IPS-20b (cell line): ENCODE measurements at regions not wholly inside any gene's neighbourhood (a gene's known extent, or its start where the extent isn't known, plus 50 kb on each side); places are given as distances from the start of the nearest gene placed in this dataset.
"Not testable (repeated sequence)": the region's sequence is repeated elsewhere in the genome, so short reads cannot be mapped to it uniquely, and the experiment has no call there.

Source experiments
- H3K27ac ChIP-seq: one replicate; pipeline ENCODE4 v1.5.1; 2013; ENCODE audit warnings: low read length
- H3K27me3 ChIP-seq: 2 replicates; pipeline ENCODE4 v1.6.1; 2013; ENCODE audit warnings: mild to moderate bottlenecking, low read length, inconsistent platforms; ENCODE audit not compliant: insufficient read depth
- H3K36me3 ChIP-seq: 2 replicates; pipeline ENCODE4 v1.6.1; 2013; ENCODE audit warnings: low read depth, mild to moderate bottlenecking, inconsistent platforms, low read length, moderate library complexity; ENCODE audit not compliant: insufficient read depth
- H3K4me1 ChIP-seq: 2 replicates; pipeline ENCODE4 v1.6.1; 2013; ENCODE audit warnings: mild to moderate bottlenecking, control low read depth, inconsistent platforms, low read length, moderate library complexity; ENCODE audit not compliant: insufficient read depth
- H3K4me3 ChIP-seq: 2 replicates; pipeline ENCODE4 v1.5.1; 2013; ENCODE audit warnings: mild to moderate bottlenecking, low read length, inconsistent platforms
- H3K9ac ChIP-seq: 2 replicates; pipeline ENCODE4 v1.6.1; 2013; ENCODE audit warnings: low read depth, mild to moderate bottlenecking, inconsistent platforms, low read length, moderate library complexity
- H3K9me3 ChIP-seq: 2 replicates; pipeline ENCODE4 v1.6.1; 2013; ENCODE audit warnings: mild to moderate bottlenecking, low read depth, low read length, inconsistent platforms; ENCODE audit not compliant: insufficient read depth

GRCh38 chr11:97525273-97525672 lies 1135.5 kb downstream of the JRKL start:
- Histone ChIP-seq H3K9ac (no peak overlapping the region), H3K27me3 (no peaks in the 10 kb centered on the region), H3K4me3 (no peak overlapping the region), H3K27ac (no peak overlapping the region), H3K9me3 (no peaks in the 10 kb centered on the region), H3K36me3 (no peaks in the 10 kb centered on the region), H3K4me1 (no peaks in the 10 kb centered on the region)

- Histone ChIP-seq H3K27me3 (no peaks in the 10 kb centered on the region), H3K9me3 (no peaks in the 10 kb centered on the region; the same call in 1 of the 2 replicates), H3K9ac (no peak overlapping the region), H3K27ac (no peak overlapping the region), H3K36me3 (no peaks in the 10 kb centered on the region), H3K4me1 (no peaks in the 10 kb centered on the region), H3K4me3 (no peak overlapping the region)
Measured at GRCh38 chr11:97537407-97538150, 1147.8 kb downstream of the JRKL start.

DNA sequence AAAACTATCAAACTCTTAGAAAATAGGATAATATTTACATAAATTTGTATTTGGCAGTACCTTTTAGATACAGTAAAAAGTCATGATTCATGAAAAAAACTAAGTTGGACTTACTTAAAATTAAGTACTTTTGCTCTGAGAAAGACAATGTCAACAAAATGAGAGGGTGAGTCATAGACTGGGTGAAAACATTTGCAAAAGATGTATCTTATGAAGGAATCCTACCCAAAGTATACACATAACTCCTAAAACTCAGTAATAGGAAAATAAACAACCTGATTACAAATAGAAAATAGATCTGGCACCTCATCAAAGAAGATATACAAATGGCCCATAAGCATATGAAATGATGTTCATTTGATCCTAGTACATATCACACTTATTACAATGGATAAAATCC lies 1154.6 kb downstream of the JRKL start:
- peaks cover 8% of the 10 kb centered on the region; the same call in 1 of the 2 replicates for H3K4me1 ChIP-seq
- H3K36me3 ChIP-seq: no peaks in the 10 kb centered on the region
- H3K9ac ChIP-seq: no peak overlapping the region
- H3K27ac ChIP-seq: no peak overlapping the region
- H3K9me3 ChIP-seq: no peaks in the 10 kb centered on the region
- no peaks in the 10 kb centered on the region for H3K27me3 ChIP-seq
- no peak overlapping the region for H3K4me3 ChIP-seq

DNA sequence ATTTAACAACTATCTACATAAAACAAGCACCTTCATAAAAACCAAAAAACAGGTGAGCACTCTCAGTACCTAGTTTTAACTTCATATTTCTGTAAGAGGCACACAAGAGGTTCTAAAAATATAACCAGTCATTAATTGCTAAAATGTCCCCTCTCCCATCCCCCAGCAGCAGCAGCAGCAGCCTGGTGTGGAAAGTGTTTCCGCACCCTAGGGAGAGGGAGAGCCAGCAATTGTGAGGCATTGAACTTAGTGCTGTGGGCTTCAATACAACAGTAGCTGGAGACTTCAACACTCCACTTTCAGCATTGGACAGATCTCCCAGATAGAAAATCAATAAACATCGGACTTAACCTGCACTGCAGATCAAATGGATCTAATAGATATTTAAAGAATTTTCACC lies 1158.5 kb downstream of the JRKL start:
- Histone ChIP-seq H3K4me3 (0 out of 2 replicates have a peak overlapping the region, but pooled peaks have one; percentile 5), H3K9me3 (no peaks in the 10 kb centered on the region), H3K9ac (peak overlapping the region; percentile 11; the same call in 1 of the 2 replicates), H3K36me3 (no peaks in the 10 kb centered on the region), H3K27ac (no peak overlapping the region), H3K4me1 (peaks cover 8% of the 10 kb centered on the region; the same call in 1 of the 2 replicates), H3K27me3 (no peaks in the 10 kb centered on the region)

- no peaks in the 10 kb centered on the region for H3K36me3 ChIP-seq
- no peaks in the 10 kb centered on the region for H3K27me3 ChIP-seq
- no peaks in the 10 kb centered on the region for H3K4me1 ChIP-seq
- no peak overlapping the region for H3K27ac ChIP-seq
- no peaks in the 10 kb centered on the region for H3K9me3 ChIP-seq
- H3K4me3 ChIP-seq: no peak overlapping the region
- H3K9ac ChIP-seq: no peak overlapping the region
Measured at GRCh38 chr11:97557399-97557798, 1167.6 kb downstream of the JRKL start.

- Histone ChIP-seq H3K4me1 (no peaks in the 10 kb centered on the region), H3K9ac (no peak overlapping the region), H3K9me3 (peaks cover 10% of the 10 kb centered on the region; the same call in 1 of the 2 replicates), H3K27ac (no peak overlapping the region), H3K36me3 (no peaks in the 10 kb centered on the region), H3K4me3 (no peak overlapping the region), H3K27me3 (no peaks in the 10 kb centered on the region)
Measured at GRCh38 chr11:97567801-97568200, 1178.0 kb downstream of the JRKL start.

DNA sequence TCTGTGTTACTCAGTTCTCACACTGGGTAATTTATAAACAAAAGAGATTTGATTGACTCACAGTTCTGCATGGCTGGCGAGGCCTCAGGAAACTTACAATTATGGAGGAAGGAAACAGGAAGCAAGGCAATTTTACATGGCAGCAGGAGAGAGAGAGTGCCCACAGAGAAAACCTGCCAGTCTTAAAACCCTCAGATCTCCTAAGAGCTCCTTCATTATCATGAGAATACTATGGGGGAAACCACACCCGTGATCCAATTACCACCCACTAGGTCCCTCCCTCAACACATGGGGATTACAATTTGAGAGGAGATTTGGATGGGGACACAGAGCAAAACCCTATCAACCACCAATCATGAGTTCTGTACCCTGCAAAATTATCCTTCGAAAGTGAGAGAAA lies 1180.8 kb downstream of the JRKL start:
- Histone ChIP-seq H3K27ac (no peak overlapping the region), H3K4me1 (no peaks in the 10 kb centered on the region), H3K4me3 (no peak overlapping the region), H3K36me3 (no peaks in the 10 kb centered on the region), H3K9me3 (peaks cover 10% of the 10 kb centered on the region; the same call in 1 of the 2 replicates), H3K9ac (no peak overlapping the region), H3K27me3 (no peaks in the 10 kb centered on the region)

DNA sequence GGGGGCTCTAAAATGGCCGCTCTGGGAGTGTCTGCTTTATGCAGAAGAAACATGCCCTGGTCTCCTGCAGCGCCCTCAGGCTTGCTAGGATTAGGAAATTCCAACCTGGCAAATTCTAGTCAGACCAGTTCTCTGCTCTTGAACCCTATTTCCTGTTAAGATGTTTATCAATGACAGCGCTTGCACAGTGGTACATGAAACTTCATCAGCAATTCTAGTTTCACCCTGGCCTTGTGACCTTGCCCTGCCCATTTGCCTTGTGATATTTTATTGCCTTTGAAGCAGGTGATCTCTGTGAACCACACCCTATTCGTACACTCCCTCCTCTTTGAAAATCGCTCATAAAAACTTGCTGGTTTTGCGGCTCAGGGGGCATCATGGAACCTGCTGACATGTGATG lies 1184.0 kb downstream of the JRKL start:
- not testable (repeated sequence) for H3K36me3 ChIP-seq, H3K27ac ChIP-seq, H3K4me3 ChIP-seq, H3K9me3 ChIP-seq, H3K4me1 ChIP-seq, H3K27me3 ChIP-seq, H3K9ac ChIP-seq

DNA sequence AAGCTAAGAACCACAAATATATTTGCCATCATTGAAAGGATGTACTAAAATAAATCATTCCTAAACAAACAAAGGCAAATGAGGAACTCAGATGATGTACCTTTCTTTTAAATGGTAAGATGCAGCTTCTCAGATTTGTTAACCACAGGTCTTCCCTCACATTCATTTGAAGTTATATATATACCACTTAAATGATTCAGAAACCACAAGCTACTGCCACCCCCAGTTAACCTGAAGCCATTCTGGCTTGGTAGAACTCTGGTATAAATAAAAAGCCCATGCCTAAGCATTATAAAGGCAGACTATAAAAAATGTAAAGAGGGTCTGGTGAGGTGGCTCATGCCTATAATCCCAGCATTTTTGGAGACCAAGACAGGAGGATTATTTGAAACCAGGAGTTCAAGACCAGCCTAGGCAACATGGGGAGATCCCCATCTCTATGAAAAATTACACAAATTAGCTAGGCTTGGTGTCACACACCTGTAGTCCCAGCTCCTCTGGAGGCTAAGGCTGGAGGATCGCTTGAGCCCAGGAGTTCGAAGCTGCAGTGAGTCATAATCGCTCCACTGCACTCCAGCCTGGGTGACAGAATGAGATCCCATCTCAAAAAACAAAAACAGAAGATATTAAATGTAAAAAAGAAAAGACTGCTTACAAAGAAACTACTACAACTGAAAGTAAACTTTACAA lies 1185.3 kb downstream of the JRKL start:
- H3K4me3 ChIP-seq: no peak overlapping the region
- H3K27ac ChIP-seq: no peak overlapping the region
- H3K9ac ChIP-seq: no peak overlapping the region
- no peaks in the 10 kb centered on the region for H3K27me3 ChIP-seq
- H3K9me3 ChIP-seq: no peaks in the 10 kb centered on the region
- H3K36me3 ChIP-seq: no peaks in the 10 kb centered on the region
- no peaks in the 10 kb centered on the region for H3K4me1 ChIP-seq

DNA sequence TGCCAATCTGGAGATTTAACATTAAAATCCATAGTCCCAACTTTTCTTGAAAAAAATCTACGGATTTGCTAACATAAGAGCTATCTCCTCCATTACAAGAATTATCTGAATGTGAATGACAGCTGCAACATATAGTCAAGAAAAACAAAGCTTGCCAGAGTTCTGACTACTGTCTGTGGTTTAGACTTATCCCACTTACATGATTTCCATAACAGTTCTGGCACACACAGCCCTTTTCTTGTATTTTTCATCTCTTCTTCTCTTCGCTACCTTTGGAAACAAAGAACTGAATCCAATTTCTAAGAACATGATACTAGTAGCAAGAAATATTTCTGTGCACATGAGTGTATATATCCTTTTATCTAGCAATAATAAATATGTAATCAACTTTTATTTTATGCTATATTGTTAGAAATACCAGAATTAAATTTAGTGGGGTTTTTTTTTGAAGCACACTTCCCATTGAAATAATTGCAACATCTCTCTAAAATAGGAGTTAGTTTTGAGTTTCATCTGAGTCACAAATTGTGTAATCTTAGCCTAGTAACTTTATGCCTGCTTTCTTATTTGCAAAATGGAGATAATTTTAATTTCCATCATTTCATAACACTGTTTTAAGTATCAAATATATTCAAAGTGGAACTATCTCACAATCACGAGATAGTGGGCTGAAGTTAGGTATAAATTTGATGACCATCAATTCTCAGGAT lies 1217.6 kb downstream of the JRKL start:
- Histone ChIP-seq H3K4me1 (no peaks in the 10 kb centered on the region), H3K4me3 (no peak overlapping the region), H3K27me3 (no peaks in the 10 kb centered on the region), H3K36me3 (no peaks in the 10 kb centered on the region), H3K27ac (no peak overlapping the region), H3K9me3 (peaks cover 5% of the 10 kb centered on the region; the same call in 1 of the 2 replicates), H3K9ac (no peak overlapping the region)

GRCh38 chr11:97610000-97610399 lies 1220.2 kb downstream of the JRKL start:
- H3K27ac ChIP-seq: no peak overlapping the region
- no peak overlapping the region for H3K4me3 ChIP-seq
- no peaks in the 10 kb centered on the region for H3K4me1 ChIP-seq
- H3K36me3 ChIP-seq: no peaks in the 10 kb centered on the region
- H3K9me3 ChIP-seq: peaks cover 5% of the 10 kb centered on the region; the same call in 1 of the 2 replicates
- no peak overlapping the region for H3K9ac ChIP-seq
- no peaks in the 10 kb centered on the region for H3K27me3 ChIP-seq
